AG08395 (cell line): ENCODE measurements at regions not wholly inside any gene's neighbourhood (a gene's known extent, or its start where the extent isn't known, plus 50 kb on each side); places are given as distances from the start of the nearest gene placed in this dataset.

Source experiments
- DNase-seq: peaks from one replicate; pipeline ENCODE4 v3.0.0; 2012; ENCODE audit warnings: mixed read lengths, low spot score

DNA sequence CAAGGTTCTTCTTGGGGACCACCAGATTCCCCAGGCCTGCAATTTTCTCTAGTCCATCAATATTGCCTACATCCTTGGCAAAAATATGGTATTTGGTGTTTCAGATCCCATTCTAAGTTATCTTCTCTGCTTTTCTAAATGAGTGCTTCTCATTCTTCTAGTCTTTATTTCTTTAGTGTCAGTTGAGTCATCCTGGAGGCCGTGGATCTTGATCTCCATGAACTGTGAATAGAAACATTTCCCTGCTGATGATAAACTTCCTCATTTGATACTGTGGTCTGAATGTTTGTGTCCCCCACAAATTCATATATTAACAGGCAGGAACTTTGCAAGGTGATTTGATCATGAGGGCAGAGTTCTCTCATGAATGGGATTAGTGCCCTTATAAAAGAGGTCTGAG, 779.3 kb downstream of the INHBA start:
- no peak for DNase-seq

DNA sequence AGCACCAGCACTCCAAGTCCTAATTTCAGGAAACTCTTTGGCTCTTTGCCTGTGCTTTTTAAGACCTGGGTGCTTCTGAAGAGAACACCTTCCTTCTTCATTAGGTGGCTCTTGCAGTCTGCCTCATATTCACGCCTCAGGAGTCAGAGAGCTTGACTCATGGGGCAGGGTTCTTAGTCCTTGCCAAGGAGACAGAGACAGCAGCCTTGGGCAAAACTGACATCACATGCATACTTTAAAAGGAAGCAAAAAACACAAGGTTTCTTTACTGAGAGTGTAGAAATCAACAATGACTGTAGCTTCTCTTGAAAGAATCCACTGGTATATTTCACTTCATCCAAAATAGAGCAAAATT, 780.6 kb downstream of the INHBA start:
- DNase-seq, result peak; percentile 87

DNA sequence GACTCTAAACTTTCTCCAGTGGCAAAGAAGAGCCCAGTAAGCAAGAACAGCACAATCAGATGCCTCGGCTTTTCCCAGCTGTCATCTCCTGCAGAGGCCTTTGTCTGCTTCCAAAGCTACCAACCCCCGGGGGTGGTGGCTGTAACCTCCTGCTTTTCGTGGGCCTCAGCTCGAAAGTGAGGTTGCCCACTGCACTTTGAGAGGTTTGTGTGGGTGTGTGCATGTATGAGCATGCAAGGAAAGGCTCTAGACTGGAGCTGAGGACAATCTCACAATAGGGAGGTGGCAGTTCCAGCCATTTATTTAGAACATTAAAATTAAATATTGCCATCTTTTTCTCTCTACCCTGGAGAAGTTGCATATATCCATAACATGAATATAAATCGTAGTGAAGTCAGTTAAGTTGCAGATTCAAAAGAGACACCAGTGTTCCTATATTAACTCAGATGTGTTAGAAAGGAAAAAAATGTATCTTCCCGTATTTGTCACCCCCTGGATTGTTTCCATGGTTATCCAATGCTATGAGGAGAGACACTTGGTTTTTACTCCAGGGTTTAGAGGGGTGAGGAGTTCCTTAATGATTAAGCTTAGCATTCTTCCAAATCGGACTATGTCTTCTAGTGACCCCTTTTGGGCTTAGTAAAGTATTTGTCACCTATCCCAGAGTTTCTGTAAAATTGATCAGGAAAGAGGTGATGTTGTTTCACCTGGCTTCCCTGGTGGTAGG, 781.1 kb downstream of the INHBA start:
- DNase-seq, result peak; percentile 9

DNA sequence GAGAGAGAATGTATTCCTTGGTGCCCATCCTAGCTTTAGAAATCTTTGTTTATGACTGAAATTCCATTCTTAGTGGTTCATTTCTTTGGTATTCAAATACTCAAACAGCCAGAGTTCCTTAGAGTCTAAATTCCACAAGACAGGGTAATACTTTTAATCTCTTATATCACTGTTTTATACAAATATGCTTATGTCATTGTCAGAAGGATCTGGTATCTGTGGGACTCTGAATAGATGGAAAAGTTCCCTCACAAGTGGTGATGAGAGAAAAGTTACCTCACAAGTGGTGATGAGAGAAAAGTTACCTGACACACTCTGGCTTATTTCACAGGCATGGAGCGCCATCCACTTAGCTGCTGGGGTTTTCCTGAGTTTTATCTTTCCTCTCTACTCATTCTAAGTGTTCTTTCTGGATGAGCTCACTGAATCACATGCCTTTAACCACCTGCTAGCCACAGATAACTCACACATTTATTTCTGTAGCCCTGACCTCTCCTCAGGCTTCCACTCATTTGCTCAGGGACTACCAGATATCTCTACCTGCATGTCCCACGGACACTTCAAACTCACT, 784.0 kb downstream of the SUGCT start:
- DNase-seq, result peak; percentile 76

DNA sequence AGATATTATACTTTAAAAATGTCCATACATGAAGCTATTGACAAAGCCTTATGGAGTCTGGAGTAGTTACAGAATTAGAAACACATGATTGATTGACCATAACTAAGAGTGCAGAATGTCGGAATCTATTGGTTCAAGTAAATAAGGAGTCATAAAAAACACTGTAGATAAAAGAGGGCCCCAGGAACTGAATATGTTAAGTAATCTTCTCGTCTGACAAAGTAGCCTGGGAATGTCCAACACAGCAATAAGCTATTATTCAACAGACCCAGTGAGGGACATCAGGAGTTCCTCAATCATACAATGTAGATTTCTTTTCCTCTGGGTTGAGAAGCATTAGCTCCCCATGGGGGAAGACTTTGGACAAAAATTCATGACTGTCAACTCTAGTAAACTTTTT, 782.0 kb downstream of the SUGCT start:
- DNase-seq, result no peak

DNA sequence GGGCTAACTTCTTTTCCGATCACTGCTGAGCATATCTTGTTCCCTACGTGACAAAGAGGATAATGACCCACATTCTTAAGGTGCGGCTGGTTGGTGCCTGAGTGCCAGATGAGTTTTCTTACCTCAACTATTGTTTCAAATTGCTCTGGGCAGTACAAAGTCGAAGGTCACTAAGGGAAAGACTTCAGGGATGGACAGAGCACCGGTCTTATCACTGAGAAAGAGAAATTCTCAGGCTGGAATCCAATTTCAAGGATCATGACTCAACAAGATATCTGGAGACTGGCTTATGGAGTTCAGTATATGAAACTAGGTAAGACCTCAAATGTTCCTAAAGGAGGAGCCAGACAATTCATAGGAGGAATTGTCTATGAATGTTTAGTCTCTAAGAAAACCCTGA, 780.3 kb downstream of the SUGCT start:
- DNase-seq, result no peak
